H9 (cell line): ENCODE measurements at regions not wholly inside any gene's neighbourhood (a gene's known extent, or its start where the extent isn't known, plus 50 kb on each side); places are given as distances from the start of the nearest gene placed in this dataset.

Source experiments
- DNase-seq: peaks from one replicate; pipeline ENCODE4 v3.0.0-alpha.2; 2017
- H2AFZ ChIP-seq: one replicate; pipeline ENCODE4 v1.6.1; 2013; ENCODE audit warnings: mild to moderate bottlenecking, low read length, control low read depth, moderate library complexity
- H2AK5ac ChIP-seq: 2 replicates; pipeline ENCODE4 v1.6.1; 2013; ENCODE audit warnings: low read length, control low read depth, mixed read lengths; ENCODE audit not compliant: insufficient read length
- H2BK120ac ChIP-seq: one replicate; pipeline ENCODE4 v1.6.1; 2013; ENCODE audit warnings: low read depth, mild to moderate bottlenecking, low read length, control low read depth, inconsistent platforms; ENCODE audit not compliant: poor library complexity, severe bottlenecking
- H2BK12ac ChIP-seq: 2 replicates; pipeline ENCODE4 v1.6.1; 2013; ENCODE audit warnings: low read length, control low read depth, mixed read lengths, low read depth; ENCODE audit not compliant: insufficient read length
- H2BK15ac ChIP-seq: 2 replicates; pipeline ENCODE4 v1.6.1; 2013; ENCODE audit warnings: low read depth, low read length, control low read depth
- H2BK20ac ChIP-seq: one replicate; pipeline ENCODE4 v1.6.1; 2013; ENCODE audit warnings: low read depth, mild to moderate bottlenecking, low read length, control low read depth, inconsistent platforms; ENCODE audit not compliant: poor library complexity, severe bottlenecking
- H2BK5ac ChIP-seq: 2 replicates; pipeline ENCODE4 v1.6.1; 2013; ENCODE audit warnings: low read length, control low read depth, mixed read lengths; ENCODE audit not compliant: insufficient read length
- H3K14ac ChIP-seq: 2 replicates; pipeline ENCODE4 v1.6.1; 2013; ENCODE audit warnings: low read length, control low read depth; ENCODE audit not compliant: insufficient read depth
- H3K18ac ChIP-seq: 2 replicates; pipeline ENCODE4 v1.6.1; 2013; ENCODE audit warnings: low read depth, mild to moderate bottlenecking, mixed read lengths, low read length, control low read depth; ENCODE audit not compliant: insufficient read length
- H3K23ac ChIP-seq: 2 replicates; pipeline ENCODE4 v1.6.1; 2013; ENCODE audit warnings: low read length, control low read depth, mixed read lengths, low read depth; ENCODE audit not compliant: insufficient read length
- H3K23me2 ChIP-seq: 2 replicates; pipeline ENCODE4 v1.6.1; 2013; ENCODE audit warnings: low read depth, mild to moderate bottlenecking, mixed read lengths, low read length, control low read depth; ENCODE audit not compliant: insufficient read length, poor library complexity, severe bottlenecking
- H3K27ac ChIP-seq: 2 replicates; pipeline ENCODE4 v1.5.1; 2013; ENCODE audit warnings: low read length, control low read depth, mixed read lengths, low read depth; ENCODE audit not compliant: insufficient read length
- H3K27me3 ChIP-seq: 2 replicates; pipeline ENCODE4 v1.6.1; 2013; ENCODE audit warnings: low read length, control low read depth, inconsistent platforms; ENCODE audit not compliant: insufficient read depth
- H3K4ac ChIP-seq: 2 replicates; pipeline ENCODE4 v1.6.1; 2013; ENCODE audit warnings: low read depth, mild to moderate bottlenecking, control low read depth, inconsistent platforms, low read length, moderate library complexity
- H3K4me1 ChIP-seq: 2 replicates; pipeline ENCODE4 v1.6.1; 2013; ENCODE audit warnings: low read length, control low read depth, inconsistent platforms; ENCODE audit not compliant: insufficient read depth
- H3K4me2 ChIP-seq: 2 replicates; pipeline ENCODE4 v1.6.1; 2013; ENCODE audit warnings: low read length, control low read depth, mixed read lengths; ENCODE audit not compliant: insufficient read length, insufficient read depth
- H3K56ac ChIP-seq: 2 replicates; pipeline ENCODE4 v1.6.1; 2013; ENCODE audit warnings: low read depth, mild to moderate bottlenecking, mixed read lengths, low read length, control low read depth; ENCODE audit not compliant: insufficient read length
- H3K79me1 ChIP-seq: 2 replicates; pipeline ENCODE4 v1.6.1; 2013; ENCODE audit warnings: low read depth, mild to moderate bottlenecking, moderate library complexity, low read length, control low read depth, inconsistent platforms; ENCODE audit not compliant: insufficient read depth, poor library complexity, severe bottlenecking
- H3K79me2 ChIP-seq: 2 replicates; pipeline ENCODE4 v1.6.1; 2013; ENCODE audit warnings: low read length, control low read depth, inconsistent platforms; ENCODE audit not compliant: insufficient read depth
- H3K9ac ChIP-seq: 2 replicates; pipeline ENCODE4 v1.6.1; 2013; ENCODE audit warnings: low read length, control low read depth, mixed read lengths; ENCODE audit not compliant: insufficient read length; ENCODE audit errors: extremely low read depth
- H3K9me3 ChIP-seq: one replicate; pipeline ENCODE4 v1.6.1; 2013; ENCODE audit warnings: low read depth, low read length, inconsistent platforms; ENCODE audit not compliant: control insufficient read depth
- H3T11ph ChIP-seq: one replicate; pipeline ENCODE4 v1.6.1; 2013; ENCODE audit warnings: mild to moderate bottlenecking, low read length, control low read depth, inconsistent platforms
- H4K20me1 ChIP-seq: one replicate; pipeline ENCODE4 v1.6.1; 2013; ENCODE audit not compliant: control insufficient read depth, insufficient read length, insufficient read depth
- H4K5ac ChIP-seq: 2 replicates; pipeline ENCODE4 v1.6.1; 2013; ENCODE audit warnings: low read depth, mild to moderate bottlenecking, mixed read lengths, low read length, control low read depth; ENCODE audit not compliant: insufficient read length
- H4K8ac ChIP-seq: replicated peaks from 2 replicates; pipeline ENCODE4 v1.6.1; 2013; ENCODE audit warnings: low read length, control low read depth, mixed read lengths, low read depth; ENCODE audit not compliant: insufficient read length
- H4K91ac ChIP-seq: 2 replicates; pipeline ENCODE4 v1.6.1; 2013; ENCODE audit warnings: low read depth, mild to moderate bottlenecking, moderate library complexity, mixed read lengths, low read length, control low read depth; ENCODE audit not compliant: insufficient read length
- H3K27ac Mint-ChIP-seq, 3 experiments: 2 replicates in 2 of 3; 3 replicates in 1 of 3; pipeline ENCODE4 v1.8.0; 2020 to 2021; ENCODE audit warnings: mixed read lengths in 3 of 3, mild to moderate bottlenecking in 1 of 3, moderate library complexity in 1 of 3
- H3K27me3 Mint-ChIP-seq: 2 replicates; pipeline ENCODE4 v1.8.0; 2021; ENCODE audit warnings: low read depth, mild to moderate bottlenecking, moderate library complexity, mixed read lengths
- H3K36me3 Mint-ChIP-seq, 3 experiments: 2 replicates in 2 of 3; 3 replicates in 1 of 3; pipeline ENCODE4 v1.8.0; 2020 to 2021; ENCODE audit warnings: low read depth in 3 of 3, mixed read lengths in 3 of 3; ENCODE audit not compliant: insufficient read depth in 1 of 3
- H3K4me1 Mint-ChIP-seq, 2 experiments: 2 replicates each; pipeline ENCODE4 v1.8.0; 2020; ENCODE audit warnings: mixed read lengths in 2 of 2
- H3K4me3 Mint-ChIP-seq, 2 experiments: 2 replicates in 1 of 2; 3 replicates in 1 of 2; pipeline ENCODE4 v1.8.0; 2020 to 2021; ENCODE audit warnings: mild to moderate bottlenecking in 2 of 2, mixed read lengths in 2 of 2, moderate library complexity in 1 of 2
- H3K9me3 Mint-ChIP-seq, 2 experiments: 2 replicates in 1 of 2; 3 replicates in 1 of 2; pipeline ENCODE4 v1.8.0; 2020; ENCODE audit warnings: mild to moderate bottlenecking in 2 of 2, mixed read lengths in 2 of 2, moderate library complexity in 1 of 2
- CTCF ChIP-seq: fragments of 200-600 bp; sonication (generic); conservative IDR thresholded peaks from 3 replicates; pipeline ENCODE4 v1.8.0; 2021; ENCODE audit warnings: antibody characterized with exemption, mild to moderate bottlenecking

GRCh38 chr6:82437701-82438100, 74.1 kb downstream of the TPBG start:
- Histone ChIP-seq H3K4me1 (no peaks in the 10 kb centered on the region), H3K14ac (no peak overlapping the region), H2BK120ac (no peak overlapping the region), H3K9ac (no peak overlapping the region), H3K79me1 (no peaks in the 10 kb centered on the region), H3K9me3 (no peaks in the 10 kb centered on the region), H3K4ac (no peak overlapping the region), H2BK15ac (no peak overlapping the region), H3K4me2 (no peak overlapping the region), H3T11ph (no peak overlapping the region), H4K8ac (no peak overlapping the region), H3K23me2 (no peaks in the 10 kb centered on the region), H4K91ac (no peak overlapping the region), H2BK20ac (no peak overlapping the region), H2AFZ (no peak overlapping the region), H3K18ac (no peak overlapping the region), H3K27me3 (no peaks in the 10 kb centered on the region), H3K56ac (no peak overlapping the region), H3K23ac (no peak overlapping the region), H3K27ac (no peak overlapping the region), H2BK5ac (no peak overlapping the region), H3K79me2 (no peaks in the 10 kb centered on the region), H4K5ac (no peak overlapping the region), H2BK12ac (no peak overlapping the region), H4K20me1 (no peaks in the 10 kb centered on the region), H2AK5ac (no peak overlapping the region)
- no peak for TF ChIP-seq CTCF
- peaks cover 0 to 2% (median 0%) of the 10 kb centered on the region in 3 experiments; a peak in 1 of 7 replicates for H3K36me3 Mint-ChIP-seq
- no peaks in the 10 kb centered on the region for H3K27me3 Mint-ChIP-seq
- no peaks in the 10 kb centered on the region for H3K4me1 Mint-ChIP-seq
- DNase-seq: no peak
- H3K27ac Mint-ChIP-seq: no peak overlapping the region
- H3K9me3 Mint-ChIP-seq: no peaks in the 10 kb centered on the region
- no peak overlapping the region for H3K4me3 Mint-ChIP-seq
